ENCODE measurements at regions not wholly inside any gene's neighbourhood (a gene's known extent, or its start where the extent isn't known, plus 50 kb on each side); places are given as distances from the start of the nearest gene placed in this dataset.

DNA sequence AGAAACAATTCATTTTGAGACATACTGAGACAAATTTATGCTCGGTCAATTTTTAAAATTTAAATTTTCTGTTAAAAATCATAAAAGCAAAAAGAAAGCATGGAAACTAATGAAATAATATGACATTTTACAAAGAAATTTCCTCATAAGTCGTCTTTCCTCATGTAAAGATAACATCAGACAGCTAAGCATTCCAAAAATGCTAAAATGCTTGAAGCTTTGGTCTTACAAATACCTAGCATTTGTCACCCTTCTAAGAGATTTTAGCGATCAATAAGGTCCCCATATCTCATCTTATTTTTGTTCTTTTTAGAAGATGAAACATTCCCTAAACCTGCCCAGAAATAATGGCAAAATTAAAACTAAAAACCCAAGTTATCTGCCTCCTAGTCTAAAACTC is 68.5 kb upstream of the FREM2 start:
- CTCF ChIA-PET, result no interaction called here
- FAIRE-seq, result no peak
- H3K4me2 ChIP-seq (ENCODE audit: control insufficient read depth, insufficient read depth), result no peak overlapping the region

DNA sequence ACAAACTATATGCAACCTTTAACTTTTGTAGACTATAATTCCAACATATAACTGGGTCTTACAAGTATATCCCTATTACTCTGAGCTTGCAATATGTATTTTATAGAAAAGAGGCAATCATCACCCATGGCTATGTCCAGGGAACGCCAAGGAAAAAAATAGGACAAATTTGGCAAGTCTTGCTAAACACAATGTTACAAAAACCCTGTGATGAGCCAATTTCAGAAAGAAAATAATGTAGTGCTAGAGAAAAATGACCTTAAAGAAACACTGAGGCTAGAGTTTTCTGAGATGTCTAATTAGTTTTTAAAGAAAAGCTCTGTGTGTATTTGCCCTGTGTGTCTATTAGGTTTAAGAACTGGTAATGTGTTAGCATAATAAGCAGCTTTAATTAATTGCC is 68.0 kb upstream of the FREM2 start:
- ATAC-seq (no peak), FAIRE-seq (no peak), DNase-seq (ENCODE audit: low read depth, low spot score) (no peak)
- Histone ChIP-seq H2AFZ (ENCODE audit: control insufficient read depth, low read depth, low read length) (no peak overlapping the region), H4K20me1 (ENCODE audit: control insufficient read depth, insufficient read depth) (no peaks in the 10 kb centered on the region), H3K27ac (ENCODE audit: control insufficient read depth, insufficient read depth) (no peak overlapping the region), H3K4me3 (no peak overlapping the region), H3K4me2 (ENCODE audit: control insufficient read depth, insufficient read depth) (no peak overlapping the region), H3K36me3 (ENCODE audit: control insufficient read depth in 2 of 2, insufficient read depth in 2 of 2, low read length in 1 of 2) (no peaks in the 10 kb centered on the region), H3K9me3 (replicated peaks; ENCODE audit: control insufficient read depth, insufficient read depth, low read length) (no peaks in the 10 kb centered on the region), H3K9ac (ENCODE audit: control insufficient read depth, insufficient read depth, low read length) (no peak overlapping the region), H3K79me2 (ENCODE audit: control insufficient read depth, insufficient read depth, low read length) (no peaks in the 10 kb centered on the region), H3K4me1 (ENCODE audit: control insufficient read depth, insufficient read depth, low read length) (no peaks in the 10 kb centered on the region), H3K27me3 (replicated peaks in 1 of 2; ENCODE audit: control insufficient read depth in 2 of 2, insufficient read depth in 2 of 2, low read length in 1 of 2) (no peaks in the 10 kb centered on the region)
- WGBS (ENCODE audit: insufficient coverage, insufficient replicate concordance, low lambda C conversion rate, missing lambda C conversion rate), result 0% methylated on average over 1 of the region's 1 CpG
- intact Hi-C loops (cut with micrococcal nuclease; ENCODE audit: unreplicated experiment), result no loop called here
- ChIA-PET CTCF (no interaction called here), RAD21 (ENCODE audit: unreplicated experiment) (no interaction called here), SMC1A (ENCODE audit: uncharacterized antibody, unreplicated experiment) (no interaction called here), POLR2A (no interaction called here)
- in situ Hi-C loops (cut with MboI), result no loop called here
- BruUV-seq (replicated peaks), result no TSS peak
- TF ChIP-seq, protein P1, sequence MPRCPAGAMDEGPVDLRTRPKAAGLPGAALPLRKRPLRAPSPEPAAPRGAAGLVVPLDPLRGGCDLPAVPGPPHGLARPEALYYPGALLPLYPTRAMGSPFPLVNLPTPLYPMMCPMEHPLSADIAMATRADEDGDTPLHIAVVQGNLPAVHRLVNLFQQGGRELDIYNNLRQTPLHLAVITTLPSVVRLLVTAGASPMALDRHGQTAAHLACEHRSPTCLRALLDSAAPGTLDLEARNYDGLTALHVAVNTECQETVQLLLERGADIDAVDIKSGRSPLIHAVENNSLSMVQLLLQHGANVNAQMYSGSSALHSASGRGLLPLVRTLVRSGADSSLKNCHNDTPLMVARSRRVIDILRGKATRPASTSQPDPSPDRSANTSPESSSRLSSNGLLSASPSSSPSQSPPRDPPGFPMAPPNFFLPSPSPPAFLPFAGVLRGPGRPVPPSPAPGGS (IDR thresholded peaks at IDR 0.05; ENCODE audit: borderline replicate concordance, insufficient read depth, low read depth, low read length, poor library complexity, severe bottlenecking), result no peak
- TF ChIP-seq, protein P2, sequence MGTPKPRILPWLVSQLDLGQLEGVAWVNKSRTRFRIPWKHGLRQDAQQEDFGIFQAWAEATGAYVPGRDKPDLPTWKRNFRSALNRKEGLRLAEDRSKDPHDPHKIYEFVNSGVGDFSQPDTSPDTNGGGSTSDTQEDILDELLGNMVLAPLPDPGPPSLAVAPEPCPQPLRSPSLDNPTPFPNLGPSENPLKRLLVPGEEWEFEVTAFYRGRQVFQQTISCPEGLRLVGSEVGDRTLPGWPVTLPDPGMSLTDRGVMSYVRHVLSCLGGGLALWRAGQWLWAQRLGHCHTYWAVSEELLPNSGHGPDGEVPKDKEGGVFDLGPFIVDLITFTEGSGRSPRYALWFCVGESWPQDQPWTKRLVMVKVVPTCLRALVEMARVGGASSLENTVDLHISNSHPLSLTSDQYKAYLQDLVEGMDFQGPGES (IDR thresholded peaks at IDR 0.05), result no peak
- TF ChIP-seq, protein P3, sequence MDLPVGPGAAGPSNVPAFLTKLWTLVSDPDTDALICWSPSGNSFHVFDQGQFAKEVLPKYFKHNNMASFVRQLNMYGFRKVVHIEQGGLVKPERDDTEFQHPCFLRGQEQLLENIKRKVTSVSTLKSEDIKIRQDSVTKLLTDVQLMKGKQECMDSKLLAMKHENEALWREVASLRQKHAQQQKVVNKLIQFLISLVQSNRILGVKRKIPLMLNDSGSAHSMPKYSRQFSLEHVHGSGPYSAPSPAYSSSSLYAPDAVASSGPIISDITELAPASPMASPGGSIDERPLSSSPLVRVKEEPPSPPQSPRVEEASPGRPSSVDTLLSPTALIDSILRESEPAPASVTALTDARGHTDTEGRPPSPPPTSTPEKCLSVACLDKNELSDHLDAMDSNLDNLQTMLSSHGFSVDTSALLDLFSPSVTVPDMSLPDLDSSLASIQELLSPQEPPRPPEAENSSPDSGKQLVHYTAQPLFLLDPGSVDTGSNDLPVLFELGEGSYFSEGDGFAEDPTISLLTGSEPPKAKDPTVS (IDR thresholded peaks at IDR 0.05; ENCODE audit: low read depth, low read length), result no peak
- TF ChIP-seq ZSCAN29 (IDR thresholded peaks at IDR 0.05) (no peak), CHD1 (IDR thresholded peaks at IDR 0.05; ENCODE audit: low read depth, low read length) (no peak), STAT3 (IDR thresholded peaks at IDR 0.05; ENCODE audit: low read depth, low read length) (no peak), RB1 (IDR thresholded peaks at IDR 0.05; ENCODE audit: borderline replicate concordance) (no peak), TCF12 (IDR thresholded peaks at IDR 0.05; ENCODE audit: low read depth, low read length) (no peak), JUND (IDR thresholded peaks at IDR 0.05; ENCODE audit: low read depth, low read length) (no peak), RBBP5 (conservative IDR thresholded peaks at IDR 0.05) (no peak)
- TF ChIP-seq, protein P4, sequence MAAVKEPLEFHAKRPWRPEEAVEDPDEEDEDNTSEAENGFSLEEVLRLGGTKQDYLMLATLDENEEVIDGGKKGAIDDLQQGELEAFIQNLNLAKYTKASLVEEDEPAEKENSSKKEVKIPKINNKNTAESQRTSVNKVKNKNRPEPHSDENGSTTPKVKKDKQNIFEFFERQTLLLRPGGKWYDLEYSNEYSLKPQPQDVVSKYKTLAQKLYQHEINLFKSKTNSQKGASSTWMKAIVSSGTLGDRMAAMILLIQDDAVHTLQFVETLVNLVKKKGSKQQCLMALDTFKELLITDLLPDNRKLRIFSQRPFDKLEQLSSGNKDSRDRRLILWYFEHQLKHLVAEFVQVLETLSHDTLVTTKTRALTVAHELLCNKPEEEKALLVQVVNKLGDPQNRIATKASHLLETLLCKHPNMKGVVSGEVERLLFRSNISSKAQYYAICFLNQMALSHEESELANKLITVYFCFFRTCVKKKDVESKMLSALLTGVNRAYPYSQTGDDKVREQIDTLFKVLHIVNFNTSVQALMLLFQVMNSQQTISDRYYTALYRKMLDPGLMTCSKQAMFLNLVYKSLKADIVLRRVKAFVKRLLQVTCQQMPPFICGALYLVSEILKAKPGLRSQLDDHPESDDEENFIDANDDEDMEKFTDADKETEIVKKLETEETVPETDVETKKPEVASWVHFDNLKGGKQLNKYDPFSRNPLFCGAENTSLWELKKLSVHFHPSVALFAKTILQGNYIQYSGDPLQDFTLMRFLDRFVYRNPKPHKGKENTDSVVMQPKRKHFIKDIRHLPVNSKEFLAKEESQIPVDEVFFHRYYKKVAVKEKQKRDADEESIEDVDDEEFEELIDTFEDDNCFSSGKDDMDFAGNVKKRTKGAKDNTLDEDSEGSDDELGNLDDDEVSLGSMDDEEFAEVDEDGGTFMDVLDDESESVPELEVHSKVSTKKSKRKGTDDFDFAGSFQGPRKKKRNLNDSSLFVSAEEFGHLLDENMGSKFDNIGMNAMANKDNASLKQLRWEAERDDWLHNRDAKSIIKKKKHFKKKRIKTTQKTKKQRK (IDR thresholded peaks at IDR 0.05; ENCODE audit: low read depth, low read length), result no peak

More for the DNA sequence above, 68.5 kb upstream of the FREM2 start:
- Histone ChIP-seq H3K27ac (ENCODE audit: control insufficient read depth, insufficient read depth) (no peak overlapping the region), H3K27me3 (replicated peaks in 1 of 2; ENCODE audit: control insufficient read depth in 2 of 2, insufficient read depth in 2 of 2, low read length in 1 of 2) (no peaks in the 10 kb centered on the region), H3K4me3 (no peak overlapping the region), H4K20me1 (ENCODE audit: control insufficient read depth, insufficient read depth) (no peaks in the 10 kb centered on the region), H3K36me3 (ENCODE audit: control insufficient read depth in 2 of 2, insufficient read depth in 2 of 2, low read length in 1 of 2) (no peaks in the 10 kb centered on the region), H3K4me1 (ENCODE audit: control insufficient read depth, insufficient read depth, low read length) (no peaks in the 10 kb centered on the region), H3K9ac (ENCODE audit: control insufficient read depth, insufficient read depth, low read length) (no peak overlapping the region), H3K79me2 (ENCODE audit: control insufficient read depth, insufficient read depth, low read length) (no peaks in the 10 kb centered on the region), H2AFZ (ENCODE audit: control insufficient read depth, low read depth, low read length) (no peak overlapping the region), H3K9me3 (replicated peaks; ENCODE audit: control insufficient read depth, insufficient read depth, low read length) (no peaks in the 10 kb centered on the region)
- TF ChIP-seq PAX5 (IDR thresholded peaks at IDR 0.05; ENCODE audit: borderline replicate concordance, low read depth, low read length) (no peak), ZSCAN29 (IDR thresholded peaks at IDR 0.05) (no peak)
- no peak for ATAC-seq
- POLR2A ChIA-PET, result no interaction called here
- intact Hi-C loops (cut with micrococcal nuclease; ENCODE audit: unreplicated experiment) (no loop called here), in situ Hi-C loops (cut with MboI) (no loop called here)
- DNase-seq (ENCODE audit: low read depth, low spot score), result no peak
- SMC1A ChIA-PET (ENCODE audit: uncharacterized antibody, unreplicated experiment), result no interaction called here
- 37% methylated on average over 3 of the region's 3 CpGs for WGBS (ENCODE audit: insufficient coverage, insufficient replicate concordance, low lambda C conversion rate, missing lambda C conversion rate)
- RAD21 ChIA-PET (ENCODE audit: unreplicated experiment), result no interaction called here
- BruUV-seq (replicated peaks), result no TSS peak

All from GM12878 (cell line).